ENCODE measurements at regions not wholly inside any gene's neighbourhood (a gene's known extent, or its start where the extent isn't known, plus 50 kb on each side); places are given as distances from the start of the nearest gene placed in this dataset.

GRCh38 chr2:65686928-65687521 lies 254.6 kb upstream of the SPRED2 start:
- H3K4me1 ChIP-seq (ENCODE audit: control insufficient read depth in 2 of 2, insufficient read depth in 2 of 2, low read length in 2 of 2) = no peaks in the 10 kb centered on the region
- no peak for ATAC-seq (ENCODE audit: low read depth)
- intact Hi-C loops (cut with micrococcal nuclease) = no loop called here
- TF ChIP-seq EZH2 (IDR thresholded peaks at IDR 0.05; ENCODE audit: borderline replicate concordance, insufficient read depth, low read depth, low read length, poor library complexity, severe bottlenecking) (no peak), CTCF (IDR thresholded peaks at IDR 0.05) (no peak)
- H2AFZ ChIP-seq (ENCODE audit: insufficient read depth, low read depth, low read length, poor library complexity, severe bottlenecking) = no peak overlapping the region
- no peaks in the 10 kb centered on the region for H4K20me1 ChIP-seq (ENCODE audit: control insufficient read depth, insufficient read depth, low read length, poor library complexity, severe bottlenecking)
- WGBS (ENCODE audit: insufficient coverage) = 77% methylated on average over 4 of the region's 5 CpGs
- Mint-ChIP-seq H3K27me3 (peaks cover 19% of the 10 kb centered on the region), H3K4me1 (no peaks in the 10 kb centered on the region), H3K4me3 (no peak overlapping the region), H3K9me3 (ENCODE audit: insufficient read depth) (no peaks in the 10 kb centered on the region), H3K27ac (no peak overlapping the region)
- H3K4me3 ChIP-seq (ENCODE audit: control extremely low read depth in 1 of 5, extremely low read depth in 1 of 5, insufficient read depth in 1 of 5, low read depth in 2 of 5, low read length in 4 of 5) = no peak overlapping the region
- CTCF ChIA-PET = no interaction called here
- POLR2A ChIA-PET = no interaction called here
- H3K9ac ChIP-seq (ENCODE audit: low read length) = no peak overlapping the region
- no peak overlapping the region for H3K4me2 ChIP-seq (replicated peaks; ENCODE audit: low read depth, low read length, poor library complexity, severe bottlenecking)
- no peak for DNase-seq
- no peaks in the 10 kb centered on the region for H3K79me2 ChIP-seq (ENCODE audit: control insufficient read depth, insufficient read depth, low read length)
- no peak overlapping the region for H3K27ac ChIP-seq (ENCODE audit: low read length in 2 of 2)
- H3K36me3 ChIP-seq (replicated peaks in 1 of 2; ENCODE audit: control extremely low read depth in 1 of 2, control insufficient read depth in 1 of 2, extremely low read depth in 1 of 2, insufficient read depth in 2 of 2, low read length in 1 of 2) = no peaks in the 10 kb centered on the region
- peaks cover 0 to 8% (median 0%) of the 10 kb centered on the region in 4 experiments for H3K27me3 ChIP-seq (replicated peaks in 1 of 4; ENCODE audit: control extremely low read depth in 1 of 4, control insufficient read depth in 3 of 4, insufficient read depth in 4 of 4, low read length in 3 of 4)
- H3K9me3 ChIP-seq (ENCODE audit: control extremely low read depth in 1 of 3, control insufficient read depth in 2 of 3, insufficient read depth in 1 of 3, low read length in 2 of 3) = peaks cover 0 to 2% (median 0%) of the 10 kb centered on the region in 3 donors

- no peak overlapping the region for H3K4me3 Mint-ChIP-seq
- no peak overlapping the region for H3K27ac Mint-ChIP-seq
- intact Hi-C loops (cut with micrococcal nuclease) = no loop called here
- Histone ChIP-seq H3K36me3 (replicated peaks in 1 of 2; ENCODE audit: control extremely low read depth in 1 of 2, control insufficient read depth in 1 of 2, extremely low read depth in 1 of 2, insufficient read depth in 2 of 2, low read length in 1 of 2) (no peaks in the 10 kb centered on the region), H3K79me2 (ENCODE audit: control insufficient read depth, insufficient read depth, low read length) (no peaks in the 10 kb centered on the region), H3K4me2 (replicated peaks; ENCODE audit: low read depth, low read length, poor library complexity, severe bottlenecking) (no peak overlapping the region), H3K4me3 (ENCODE audit: control extremely low read depth in 1 of 5, extremely low read depth in 1 of 5, insufficient read depth in 1 of 5, low read depth in 2 of 5, low read length in 4 of 5) (no peak overlapping the region), H2AFZ (ENCODE audit: insufficient read depth, low read depth, low read length, poor library complexity, severe bottlenecking) (no peak overlapping the region), H3K27ac (ENCODE audit: low read length in 2 of 2) (no peak overlapping the region), H3K4me1 (ENCODE audit: control insufficient read depth in 2 of 2, insufficient read depth in 2 of 2, low read length in 2 of 2) (no peaks in the 10 kb centered on the region), H4K20me1 (ENCODE audit: control insufficient read depth, insufficient read depth, low read length, poor library complexity, severe bottlenecking) (no peaks in the 10 kb centered on the region), H3K27me3 (replicated peaks in 1 of 4; ENCODE audit: control extremely low read depth in 1 of 4, control insufficient read depth in 3 of 4, insufficient read depth in 4 of 4, low read length in 3 of 4) (peaks cover 0 to 6% (median 1%) of the 10 kb centered on the region in 4 experiments), H3K9ac (ENCODE audit: low read length) (no peak overlapping the region), H3K9me3 (ENCODE audit: control extremely low read depth in 1 of 3, control insufficient read depth in 2 of 3, insufficient read depth in 1 of 3, low read length in 2 of 3) (peaks cover 0 to 2% (median 2%) of the 10 kb centered on the region in 3 donors)
- H3K4me1 Mint-ChIP-seq = no peaks in the 10 kb centered on the region
- ChIA-PET CTCF (no interaction called here), POLR2A (no interaction called here)
- peaks cover 2% of the 10 kb centered on the region for H3K9me3 Mint-ChIP-seq (ENCODE audit: insufficient read depth)
- DNase-seq = no peak
- ATAC-seq (ENCODE audit: low read depth) = no peak
- WGBS (ENCODE audit: insufficient coverage) = no CpG with 5 or more reads among the region's 1 CpG
- TF ChIP-seq EZH2 (IDR thresholded peaks at IDR 0.05; ENCODE audit: borderline replicate concordance, insufficient read depth, low read depth, low read length, poor library complexity, severe bottlenecking) = no peak
- TF ChIP-seq CTCF (IDR thresholded peaks at IDR 0.05) = no peak
- H3K27me3 Mint-ChIP-seq = peaks cover 15% of the 10 kb centered on the region
These were observed 249.1 kb upstream of the SPRED2 start for GRCh38 chr2:65681503-65681902.

Data from B cell (primary cell).